Mammary epithelial cell (primary cell): ENCODE measurements at regions not wholly inside any gene's neighbourhood (a gene's known extent, or its start where the extent isn't known, plus 50 kb on each side); places are given as distances from the start of the nearest gene placed in this dataset.

Experiments
- CTCF ChIP-seq, 2 donors: IDR thresholded peaks in 1 of 2; conservative IDR thresholded peaks in 1 of 2; 2 replicates each; pipeline ENCODE4 v1.5.1; 2011 to 2012; ENCODE audit warnings: inconsistent platforms in 2 of 2, low read length in 2 of 2, mild to moderate bottlenecking in 2 of 2, control low read depth in 1 of 2, low read depth in 1 of 2; ENCODE audit not compliant: insufficient read depth in 1 of 2; ENCODE audit errors: extremely low read depth in 1 of 2
- EZH2 ChIP-seq: IDR thresholded peaks from 2 replicates; pipeline ENCODE4 v1.6.1; 2012; ENCODE audit warnings: low read length, inconsistent platforms, borderline replicate concordance

- no peak for TF ChIP-seq CTCF (conservative IDR thresholded peaks at IDR 0.05 in 1 of 2, IDR thresholded peaks at IDR 0.05 in 1 of 2; ENCODE audit: extremely low read depth in 1 of 2, insufficient read depth in 1 of 2, low read depth in 1 of 2, low read length in 2 of 2)
- TF ChIP-seq EZH2, result no peak
Observed at GRCh38 chr4:96626023-96626422, 786.1 kb downstream of the PDHA2 start.
